Fibroblast of gingiva (primary cell): ENCODE measurements at regions not wholly inside any gene's neighbourhood (a gene's known extent, or its start where the extent isn't known, plus 50 kb on each side); places are given as distances from the start of the nearest gene placed in this dataset.

Experiments used
- DNase-seq: peaks from one replicate; pipeline ENCODE4 v3.0.0-alpha.2; 2011; ENCODE audit warnings: low read depth

DNA sequence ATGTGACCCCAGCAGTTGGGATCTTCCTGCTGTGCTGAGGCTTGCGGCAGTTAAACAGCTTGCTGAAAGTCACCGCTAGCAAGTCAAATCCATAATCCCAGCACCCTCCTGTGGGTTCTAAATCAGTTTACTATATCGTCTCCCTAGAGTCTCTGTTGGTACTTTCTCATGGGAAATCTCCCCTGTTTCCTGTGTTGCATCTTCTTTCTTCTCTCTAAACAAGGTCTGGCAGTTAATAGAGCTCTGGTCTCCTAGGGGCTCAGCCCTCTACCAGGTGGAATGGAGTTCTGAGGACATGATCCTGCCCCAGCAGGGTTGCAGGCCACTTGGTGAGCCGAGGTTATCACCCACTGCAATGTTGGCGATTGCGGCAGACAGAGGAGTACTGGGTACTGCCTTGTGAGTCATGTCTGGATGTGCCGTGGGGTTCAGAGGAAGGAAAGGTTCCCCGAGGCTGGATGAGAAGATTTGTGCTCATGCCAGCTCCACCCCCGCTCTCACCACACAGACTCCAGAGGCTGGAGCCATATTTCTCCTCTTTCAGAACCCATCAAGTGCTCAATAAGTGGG lies 59.4 kb upstream of the SIX2 start:
- no peak for DNase-seq

DNA sequence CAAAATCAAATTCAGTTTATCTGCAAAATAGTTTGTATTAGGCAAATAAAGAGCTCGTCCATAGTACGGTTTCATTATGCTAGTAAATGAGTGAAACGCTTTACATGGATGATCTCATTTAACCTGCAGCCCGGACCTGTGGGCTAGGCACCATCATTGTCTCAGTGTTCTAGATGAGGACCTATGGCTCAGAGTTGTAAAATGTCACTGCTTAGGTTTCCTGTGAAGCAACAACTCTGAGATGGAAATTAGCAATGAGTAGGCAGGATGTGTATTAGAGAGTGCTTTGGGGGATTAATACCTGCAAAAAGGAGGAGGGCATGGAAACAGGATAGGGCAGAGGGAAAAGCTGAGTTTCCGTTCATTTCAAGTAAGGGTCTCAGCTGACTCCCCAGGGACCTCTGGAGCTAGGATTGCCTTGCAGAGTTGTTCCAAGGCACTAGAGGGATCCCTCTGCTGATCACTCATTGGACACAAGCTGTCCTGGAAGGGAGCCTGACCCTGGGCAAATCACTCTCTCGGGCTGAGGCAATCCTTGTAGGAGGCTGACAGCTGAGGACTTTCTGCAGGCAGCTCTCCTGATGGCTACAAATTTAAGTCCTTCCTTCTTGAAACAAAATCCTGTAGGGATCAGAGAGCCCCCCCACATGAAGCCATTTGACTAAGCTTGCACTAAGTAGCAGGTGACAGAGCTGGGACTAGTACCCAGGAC lies 58.8 kb upstream of the SIX2 start:
- DNase-seq = peak; percentile 66
